Activated T-cell treated with anti-CD3 and anti-CD28 coated beads for 4 hours (primary cell): ENCODE measurements at regions not wholly inside any gene's neighbourhood (a gene's known extent, or its start where the extent isn't known, plus 50 kb on each side); places are given as distances from the start of the nearest gene placed in this dataset.

Experiments
- DNase-seq: peaks from one replicate; pipeline ENCODE4 v3.0.0-alpha.2; 2020

DNA sequence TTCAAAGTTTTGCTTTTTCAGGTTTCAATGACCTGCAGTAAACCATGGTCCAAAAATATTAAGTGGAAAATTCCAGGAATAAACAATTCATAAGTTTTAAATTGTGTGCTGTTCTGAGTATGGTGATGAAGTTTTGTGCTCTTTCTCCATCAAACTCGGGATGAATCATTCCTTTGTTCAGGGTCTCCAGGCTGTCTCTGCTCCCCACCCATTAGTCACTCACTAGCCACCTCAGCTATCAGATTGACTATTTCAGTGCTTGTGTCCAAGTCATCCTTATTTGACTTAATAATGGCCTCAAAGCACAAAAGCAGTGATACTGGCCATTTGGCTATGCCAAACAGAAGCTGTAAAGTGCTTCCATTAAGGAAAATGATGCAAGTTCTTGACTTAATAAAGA is 1140.4 kb downstream of the EFNB2 start:
- DNase-seq, result no peak

DNA sequence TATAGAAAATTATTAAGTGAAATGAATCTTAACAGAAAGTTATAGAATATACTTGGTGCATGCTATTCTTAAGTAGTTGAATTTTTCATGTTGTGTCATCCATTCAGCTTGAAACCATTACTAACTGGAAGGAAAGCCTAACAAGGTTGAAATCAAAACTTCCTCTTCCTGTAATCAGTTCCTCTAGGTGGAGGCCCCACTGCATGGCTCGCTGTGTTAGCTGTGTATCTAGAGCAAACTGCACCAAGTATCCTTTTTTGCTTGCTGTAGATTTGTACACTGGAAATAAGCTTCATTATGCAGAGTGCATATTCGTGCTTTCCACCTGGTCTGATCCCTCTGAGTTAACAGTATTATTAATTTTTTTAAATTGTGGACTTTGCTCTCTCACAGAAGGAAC is 1146.1 kb downstream of the EFNB2 start:
- no peak for DNase-seq

DNA sequence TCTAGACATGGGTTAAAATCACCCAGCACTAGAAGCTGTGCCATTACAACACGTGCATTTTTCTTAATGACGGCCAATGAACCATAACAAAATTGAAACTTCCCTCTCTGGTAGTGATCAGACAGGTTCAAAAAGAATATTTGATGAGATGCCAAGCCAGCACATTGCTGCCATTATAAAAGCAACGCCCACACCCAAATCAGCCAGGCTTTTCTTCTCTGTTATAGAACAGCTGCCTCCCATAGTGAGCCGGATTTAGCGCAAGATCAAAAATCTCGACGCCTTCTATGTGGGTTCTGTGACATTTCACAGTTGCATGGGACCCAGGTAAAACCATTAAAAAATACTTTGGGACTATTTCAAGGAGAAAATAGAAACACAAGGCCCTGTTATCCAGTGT is 1158.0 kb downstream of the EFNB2 start:
- DNase-seq, result no peak

DNA sequence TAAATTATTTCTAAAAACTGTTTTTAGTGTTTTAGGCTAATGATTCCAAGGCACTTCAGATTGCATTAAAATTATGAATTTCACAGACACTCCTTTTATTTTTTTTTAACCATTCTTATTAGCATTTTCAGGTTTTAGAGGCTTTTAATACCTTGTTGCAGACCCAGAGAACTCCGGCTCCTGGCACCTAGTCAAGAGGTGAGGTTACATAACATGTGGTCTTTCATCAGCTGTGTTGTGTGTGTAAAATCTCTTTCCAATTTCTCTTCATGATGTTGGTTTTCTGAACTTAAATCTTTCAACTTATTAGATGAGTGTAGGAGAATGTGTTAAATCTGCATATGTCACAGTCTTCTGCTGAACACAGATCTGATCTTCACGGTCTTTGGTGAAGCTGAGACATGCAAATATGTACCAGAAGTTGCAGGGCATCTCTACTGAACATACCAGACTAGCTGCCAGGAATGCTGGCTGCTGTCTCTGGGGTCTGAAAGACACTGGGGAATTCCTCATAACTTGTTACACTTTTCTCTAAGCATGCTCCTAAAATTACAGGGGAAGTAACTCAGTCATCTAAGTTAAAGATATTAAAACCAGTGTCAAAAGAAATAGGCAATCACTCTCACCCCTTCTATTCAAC is 1165.3 kb downstream of the EFNB2 start:
- DNase-seq, result no peak

DNA sequence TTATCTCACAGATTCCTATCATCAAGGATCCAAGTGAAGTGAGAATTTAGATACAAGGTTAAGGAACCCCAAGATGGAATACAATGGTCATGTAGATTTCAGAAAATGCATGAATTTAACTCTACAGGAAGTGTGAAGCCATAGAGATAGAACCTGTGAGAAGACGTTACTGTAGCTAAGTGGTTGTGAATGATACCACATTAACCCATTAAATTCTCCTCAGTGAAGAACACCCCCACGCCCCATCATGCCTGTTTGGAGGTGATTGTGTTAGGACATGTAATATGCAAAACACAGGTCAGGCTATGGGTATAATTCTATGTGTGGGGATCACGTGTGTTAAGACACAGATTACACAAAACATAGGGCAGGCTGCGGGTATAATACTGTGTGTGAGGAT is 1166.7 kb downstream of the EFNB2 start:
- DNase-seq, result no peak

DNA sequence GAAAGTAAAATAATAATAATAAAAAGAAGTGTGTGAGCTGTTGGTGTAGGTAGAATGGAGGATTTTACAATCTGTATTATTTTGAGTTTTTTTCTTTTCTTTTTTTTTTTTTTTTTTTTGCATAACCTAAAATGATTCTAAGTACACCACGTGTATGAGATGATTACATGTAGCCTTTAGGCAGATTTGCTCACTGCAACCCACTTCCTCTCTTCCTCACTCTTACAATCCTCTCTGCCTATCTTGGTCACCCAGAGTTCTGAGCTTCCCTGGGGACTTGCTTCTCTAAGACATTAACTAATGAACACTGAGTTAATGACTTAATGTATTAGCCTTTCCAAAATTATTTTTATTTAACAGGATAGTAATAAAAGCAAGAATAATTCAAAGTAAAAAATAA is 1169.6 kb downstream of the EFNB2 start:
- DNase-seq, result no peak

DNA sequence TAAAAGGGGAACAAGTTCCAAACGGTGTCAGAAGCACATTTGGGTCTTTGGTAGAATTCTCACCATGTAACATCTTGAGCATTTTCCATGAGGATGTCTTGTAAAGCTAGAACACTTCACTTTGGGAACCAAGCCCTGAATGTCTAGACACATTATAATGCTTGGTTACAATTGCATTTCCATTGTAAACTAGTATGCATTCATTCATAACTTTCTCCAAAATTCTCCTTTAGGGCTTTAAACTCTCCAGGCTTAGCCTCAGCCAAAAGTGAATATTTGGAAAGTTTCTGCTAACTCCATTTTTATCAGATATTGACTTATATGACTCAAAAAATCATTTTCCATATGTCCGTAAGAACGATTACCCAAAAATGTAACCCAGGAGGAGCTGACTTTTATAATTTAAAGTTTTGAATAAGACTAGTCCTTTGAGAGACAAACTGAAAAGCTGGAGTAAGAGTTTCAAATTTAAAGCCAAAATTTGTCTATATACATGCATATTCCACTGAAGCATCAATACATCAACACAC is 1170.4 kb downstream of the EFNB2 start:
- no peak for DNase-seq

DNA sequence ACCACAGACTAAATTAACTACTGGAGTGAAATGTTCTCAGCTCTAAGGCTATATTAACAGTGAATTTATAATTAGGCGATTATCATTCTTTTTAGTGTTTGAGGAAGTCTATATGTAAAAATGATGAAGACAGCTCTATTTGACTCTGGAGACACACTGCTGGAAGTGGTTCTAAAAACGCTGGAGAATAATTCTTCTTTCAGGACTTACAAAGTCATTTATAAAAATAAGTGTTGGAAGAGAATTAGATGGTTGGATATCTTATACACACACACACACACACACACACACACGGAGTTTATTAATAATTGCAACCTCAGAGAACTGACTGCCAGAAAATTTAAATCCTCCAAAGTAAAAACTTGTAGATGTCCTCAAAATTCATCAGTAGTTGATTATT is 1171.3 kb downstream of the EFNB2 start:
- DNase-seq, result no peak

DNA sequence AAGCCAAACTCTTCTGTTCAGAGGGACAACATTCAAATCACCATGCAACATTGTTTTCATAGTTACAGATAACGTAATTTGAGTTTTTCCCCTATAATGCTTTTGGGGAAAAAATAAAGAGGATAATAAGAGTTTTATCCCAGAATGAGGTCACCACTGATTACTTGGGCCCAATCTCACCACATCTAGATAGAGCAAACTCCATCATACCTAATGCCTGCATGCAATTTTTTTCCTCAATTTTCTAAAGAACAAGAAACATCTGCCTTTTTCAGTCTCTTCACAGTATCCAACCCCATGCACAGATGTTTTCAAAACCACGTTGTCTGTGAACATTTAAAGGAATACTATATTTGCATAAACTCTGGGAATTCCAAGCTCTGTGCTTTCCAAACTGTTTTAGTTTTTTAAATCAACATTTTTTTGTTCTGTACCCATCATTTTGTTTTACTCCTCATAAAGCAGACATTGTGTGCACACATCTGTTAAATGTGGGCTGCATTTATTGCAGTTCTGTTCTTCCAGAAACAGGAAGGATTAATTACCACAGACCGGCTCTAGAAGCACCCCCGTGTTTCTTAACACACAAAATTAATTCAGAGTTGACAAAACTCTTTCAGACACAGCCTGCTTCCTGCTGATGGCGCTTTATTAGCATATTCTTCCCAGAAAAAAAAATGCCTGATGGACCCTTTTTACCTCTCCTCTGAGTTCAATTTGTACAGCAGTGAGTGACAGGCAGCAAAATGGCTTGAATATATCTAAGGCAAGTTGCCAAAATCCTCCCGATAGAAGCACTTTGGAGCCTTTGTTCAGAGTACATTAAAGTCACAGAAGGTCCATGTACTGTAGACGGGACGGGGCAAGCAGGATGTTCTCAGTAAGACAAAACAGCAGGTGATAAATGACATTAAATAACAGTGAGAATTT is 1171.9 kb downstream of the EFNB2 start:
- no peak for DNase-seq

DNA sequence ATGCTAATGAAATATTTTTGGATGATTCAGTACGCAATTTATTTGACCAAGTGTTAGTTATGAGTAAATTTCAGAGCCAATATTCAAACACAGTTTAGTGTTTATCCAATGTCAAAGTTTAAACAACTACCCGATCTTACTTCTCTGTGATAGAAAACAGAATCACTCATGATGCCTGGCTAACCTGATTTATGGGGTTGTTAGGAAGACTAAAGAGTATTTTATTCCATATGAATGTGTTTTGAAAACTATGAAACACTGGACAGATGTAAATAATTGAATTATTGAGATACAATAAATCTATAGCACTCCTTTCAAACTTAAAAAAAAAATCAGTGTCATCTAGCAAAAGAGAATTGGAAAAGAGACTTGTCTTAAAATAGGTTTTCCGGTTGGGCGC is 1181.8 kb downstream of the EFNB2 start:
- DNase-seq, result no peak

DNA sequence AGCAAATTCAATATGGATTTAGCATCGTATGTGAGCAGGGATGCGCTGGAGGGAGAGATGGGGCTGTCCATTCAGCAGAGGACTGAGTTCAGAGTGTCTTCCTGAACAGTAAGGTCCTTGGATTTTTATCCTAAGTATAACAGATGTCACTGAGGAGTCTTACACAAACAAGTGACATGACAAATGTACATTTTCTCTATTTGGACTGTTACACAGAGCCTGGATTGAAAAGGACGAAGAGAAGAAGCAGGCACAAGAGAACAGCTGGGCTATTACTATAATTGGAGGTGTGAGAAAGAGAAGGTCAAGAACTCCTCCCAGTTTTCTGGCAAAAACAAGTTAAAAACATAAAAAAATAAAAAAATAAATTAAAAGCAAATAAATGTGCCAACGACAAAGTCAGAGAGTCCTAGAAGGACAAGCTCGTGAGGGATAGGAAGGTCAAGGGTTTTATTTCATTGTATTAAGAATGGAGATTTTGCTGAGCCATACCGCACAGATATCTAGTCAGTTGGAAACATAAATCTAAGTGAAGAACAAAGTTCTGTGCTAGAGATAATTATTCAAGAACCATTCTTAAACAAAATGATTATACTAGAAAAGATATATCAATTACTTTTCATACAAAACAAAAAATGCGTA is 1186.3 kb downstream of the EFNB2 start:
- no peak for DNase-seq

DNA sequence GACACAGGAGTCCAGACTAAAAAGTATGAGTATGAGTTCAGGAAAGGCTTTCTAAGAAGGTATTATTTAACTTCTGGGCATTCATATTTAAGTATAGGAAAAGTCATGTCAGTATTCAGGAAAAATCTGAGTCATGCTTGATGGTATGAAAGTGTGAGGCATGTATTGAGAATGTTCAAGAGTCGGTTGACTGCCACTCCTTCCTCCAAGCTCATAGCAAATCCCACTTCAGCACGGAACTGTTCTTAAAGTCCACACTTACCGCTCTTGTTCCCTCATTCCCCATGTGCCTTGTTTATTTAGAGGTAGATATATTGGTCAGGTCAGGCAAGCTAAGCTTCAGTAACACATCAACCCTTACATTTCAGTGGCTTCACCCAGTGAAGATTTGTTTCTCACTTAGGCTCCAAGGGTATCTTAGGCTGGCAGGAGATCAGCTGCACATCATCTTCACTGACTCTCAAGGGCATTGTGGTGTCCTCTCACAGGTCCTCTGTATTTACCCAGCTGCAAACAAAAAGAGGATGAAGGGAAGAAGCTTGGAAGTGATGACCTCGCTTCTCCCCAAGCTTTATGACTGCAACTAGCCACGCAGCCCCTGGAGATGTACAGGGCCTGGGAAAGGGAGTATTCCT is 1189.2 kb downstream of the EFNB2 start:
- no peak for DNase-seq

DNA sequence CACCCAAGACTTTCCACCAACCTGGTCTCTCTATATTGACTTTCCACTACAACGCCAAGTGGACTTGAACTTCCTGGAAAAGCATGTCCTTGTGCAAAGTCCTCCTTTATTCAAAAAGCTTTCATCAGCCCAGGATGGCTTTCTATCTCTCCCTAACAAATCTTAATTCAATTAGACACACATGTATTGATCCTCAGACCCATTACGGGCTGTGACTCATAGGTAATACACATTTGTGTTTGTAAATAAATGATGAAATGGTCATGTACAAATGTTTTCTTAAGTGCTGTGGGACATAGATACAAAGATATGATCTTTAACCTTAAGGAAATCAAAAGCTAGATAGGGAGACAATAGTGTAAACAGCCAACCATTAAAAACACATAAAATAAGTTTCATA is 1189.7 kb downstream of the EFNB2 start:
- DNase-seq, result no peak

DNA sequence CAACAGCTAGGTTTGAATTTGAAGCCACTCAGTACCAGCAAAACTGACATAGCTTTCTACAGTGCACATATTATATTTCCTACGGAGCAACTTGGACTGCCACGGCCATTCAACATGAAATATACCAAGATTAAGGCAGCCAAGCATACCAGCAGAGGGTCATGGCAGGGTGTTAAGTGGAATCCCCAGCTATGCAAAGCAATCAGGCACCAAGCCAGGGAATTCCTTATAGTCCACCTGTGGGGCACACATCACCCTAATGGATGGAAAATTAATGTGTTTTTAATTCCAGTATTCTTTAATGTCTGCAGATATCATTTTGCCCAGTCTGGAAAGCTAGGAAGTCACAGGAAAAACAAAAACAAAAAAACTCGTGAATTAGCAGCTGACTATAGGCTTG is 1190.3 kb downstream of the EFNB2 start:
- no peak for DNase-seq

DNA sequence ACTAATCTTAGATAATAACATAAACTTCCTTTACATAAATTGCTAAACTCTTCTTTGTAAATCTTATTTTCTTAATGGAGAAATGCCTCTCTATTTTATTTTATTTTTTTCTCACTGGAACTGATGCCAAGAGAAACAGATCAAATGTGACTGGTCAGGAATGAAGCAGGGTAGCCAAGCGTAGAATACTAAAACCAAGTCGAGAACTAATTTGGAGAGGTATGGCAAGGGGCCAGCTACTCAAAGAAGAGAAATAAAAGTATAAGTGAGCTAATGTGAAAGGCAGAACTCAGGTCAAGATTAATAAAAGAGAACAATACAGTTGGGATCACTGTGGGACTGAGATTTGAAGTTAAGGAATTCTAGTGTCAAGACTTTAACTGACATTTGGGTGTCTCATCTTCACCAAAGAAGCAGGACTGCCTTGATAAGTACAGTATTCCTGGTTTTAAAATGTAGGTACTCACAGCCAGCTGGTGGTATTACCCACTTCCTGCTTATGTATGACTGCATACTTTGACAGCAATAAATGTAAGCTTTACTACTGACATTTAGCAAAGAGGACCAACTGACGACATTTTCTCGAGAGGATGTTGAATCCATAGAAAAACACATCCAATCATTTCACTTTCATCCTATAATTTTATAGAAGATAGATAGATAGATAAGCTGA is 1192.2 kb downstream of the EFNB2 start:
- no peak for DNase-seq

DNA sequence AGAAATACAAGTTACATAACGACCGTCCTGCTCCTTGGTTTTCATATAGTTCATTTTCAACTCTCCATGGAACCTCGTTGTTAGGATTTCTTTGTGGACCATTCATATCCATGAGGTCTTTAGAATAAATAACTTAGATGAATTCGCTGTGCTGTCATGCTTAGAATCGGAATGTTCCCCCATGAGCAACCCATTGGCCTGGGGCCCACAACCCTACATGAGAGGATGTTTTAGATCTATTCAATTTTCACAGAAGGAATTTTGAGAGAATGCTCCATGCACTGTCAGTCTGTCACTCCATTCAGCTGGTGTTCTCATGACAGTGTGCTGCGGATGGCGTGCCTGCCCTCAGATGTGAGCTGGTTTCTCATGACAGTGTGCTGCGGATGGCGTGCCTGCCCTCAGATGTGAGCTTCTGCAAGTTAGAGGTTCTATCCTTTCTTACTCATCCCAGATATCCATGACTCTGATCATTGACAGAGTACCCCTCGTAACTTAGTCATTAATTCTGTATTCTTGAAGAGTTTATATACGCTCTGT is 1193.1 kb downstream of the EFNB2 start:
- DNase-seq, result no peak

DNA sequence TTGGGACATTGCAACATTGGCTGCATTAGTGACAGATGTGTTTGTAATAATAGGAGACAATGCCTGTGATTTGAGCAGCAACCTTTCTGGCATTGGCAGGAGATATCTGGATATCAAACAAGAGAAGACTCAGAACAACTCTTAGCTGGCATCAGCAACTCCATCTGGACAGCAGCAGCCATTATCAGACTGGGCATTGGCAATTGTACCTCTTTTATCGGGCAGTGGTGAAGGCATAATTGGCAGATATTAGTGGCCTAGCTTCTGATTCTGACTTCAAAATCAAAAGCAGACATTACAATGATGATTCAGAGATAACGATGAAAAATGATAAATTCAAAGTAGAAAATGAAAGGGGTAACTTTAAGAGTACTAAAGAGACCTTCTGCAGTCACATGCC is 1193.7 kb downstream of the EFNB2 start:
- DNase-seq, result no peak

DNA sequence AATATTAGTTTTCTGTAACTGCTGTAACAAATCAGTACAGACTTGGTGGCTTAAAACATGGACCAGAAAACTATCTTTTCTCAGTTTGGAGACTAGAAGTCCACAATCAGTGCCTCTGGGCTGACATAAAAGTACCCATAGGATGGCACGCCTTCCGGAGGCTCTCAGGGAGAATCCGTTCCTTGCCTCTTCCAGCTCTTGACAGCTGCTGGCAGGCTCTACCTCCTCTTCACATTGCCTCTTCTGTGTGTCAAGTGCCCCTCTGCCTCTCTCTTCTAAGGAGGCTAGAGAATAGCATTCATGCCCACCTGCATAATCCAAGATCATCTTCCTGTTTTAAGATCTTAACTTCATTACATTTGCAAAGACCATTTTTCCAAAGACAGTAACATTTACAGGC is 1194.2 kb downstream of the EFNB2 start:
- DNase-seq, result no peak

DNA sequence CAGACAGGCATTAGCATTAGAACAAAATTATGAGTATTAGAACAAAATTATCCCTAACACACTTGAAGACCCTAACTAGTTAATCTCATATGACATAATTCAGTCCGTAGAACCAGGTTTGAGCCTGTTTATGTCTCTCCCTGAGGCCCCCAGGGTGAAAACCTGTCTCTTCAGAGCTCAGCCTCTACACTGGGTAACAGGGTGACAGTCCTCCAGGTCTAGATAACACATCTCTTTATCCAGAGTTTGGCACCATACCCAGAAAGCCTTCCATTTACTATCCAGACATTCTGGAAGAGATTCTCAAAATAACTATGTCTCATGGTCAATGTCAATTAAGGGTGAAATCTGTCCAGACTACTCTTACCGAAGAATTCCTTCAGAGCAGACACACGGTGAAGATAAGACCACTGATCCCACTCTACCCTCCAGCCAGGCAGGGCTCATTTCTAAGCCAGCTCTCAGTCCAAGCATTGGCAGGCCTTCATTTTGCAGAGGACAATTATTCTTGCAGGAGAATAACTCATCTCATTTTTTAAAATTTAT is 1195.3 kb downstream of the EFNB2 start:
- no peak for DNase-seq

DNA sequence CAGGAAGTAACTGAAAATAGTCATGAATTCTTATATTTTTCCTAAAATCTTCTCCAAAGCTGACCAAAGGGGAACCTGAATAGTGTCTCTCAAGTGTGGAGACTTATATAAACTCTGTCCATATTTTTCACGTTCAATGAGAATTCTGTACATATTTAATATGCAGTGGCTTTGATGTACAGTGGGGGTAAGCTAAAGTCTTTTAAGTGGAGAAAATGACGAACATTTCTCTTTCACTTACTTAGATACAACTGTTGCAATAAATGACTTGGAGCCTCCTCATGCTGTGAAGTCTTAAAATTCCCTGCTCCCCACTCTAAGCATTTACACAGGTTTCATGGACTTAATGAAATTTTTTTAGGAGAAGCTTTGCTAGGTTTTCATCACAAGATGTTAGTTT is 1196.7 kb downstream of the EFNB2 start:
- no peak for DNase-seq

DNA sequence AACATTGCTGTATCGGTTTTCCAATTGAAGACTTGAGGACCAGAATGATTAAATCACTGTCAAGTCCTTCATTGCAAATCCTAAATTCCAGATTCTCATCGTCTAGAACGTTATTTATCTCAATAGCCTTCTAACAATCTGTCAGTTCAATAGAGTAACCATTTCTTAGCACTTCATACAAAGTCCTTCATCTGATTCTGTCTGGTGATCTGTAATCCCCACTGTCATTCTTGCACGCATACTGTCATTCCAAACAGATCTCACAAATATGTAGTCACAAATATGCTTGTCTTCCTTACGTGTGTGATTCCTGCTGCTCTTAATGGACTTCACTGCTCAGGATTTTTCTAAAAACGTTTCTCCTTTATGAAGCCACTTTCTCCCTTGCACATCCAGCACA is 1197.5 kb downstream of the EFNB2 start:
- DNase-seq, result no peak
